ENCODE measurements at regions not wholly inside any gene's neighbourhood (a gene's known extent, or its start where the extent isn't known, plus 50 kb on each side); places are given as distances from the start of the nearest gene placed in this dataset.

DNA sequence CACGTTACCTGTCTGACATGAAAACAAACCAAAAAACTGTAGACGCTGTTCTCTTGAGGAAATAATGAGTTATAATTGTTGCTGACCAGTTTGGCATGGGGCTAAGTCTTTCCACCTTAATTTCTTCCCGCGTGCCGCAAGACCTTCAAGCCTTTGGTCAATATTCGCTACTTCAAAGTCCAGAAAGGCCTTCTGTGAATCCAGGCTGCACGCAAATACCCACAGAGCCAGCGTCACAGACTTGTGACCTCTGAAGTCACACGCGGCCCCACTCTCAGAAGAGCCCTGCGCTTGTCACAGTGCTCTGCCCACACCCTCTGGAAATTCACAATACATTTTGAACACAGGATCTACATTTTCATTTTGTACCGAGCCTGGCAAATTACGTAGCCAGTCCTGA is 275.2 kb downstream of the SHQ1 start:
- no peak overlapping the region for H3K56ac ChIP-seq (ENCODE audit: extremely low read depth, insufficient read depth, low read length)
- H2BK120ac ChIP-seq (ENCODE audit: low read depth, low read length), result no peak overlapping the region
- H3K79me1 ChIP-seq (ENCODE audit: low read depth in 1 of 2, low read length in 2 of 2), result no peaks in the 10 kb centered on the region
- H3K4ac ChIP-seq (ENCODE audit: low read depth, low read length), result no peak overlapping the region
- H2BK5ac ChIP-seq (ENCODE audit: low read depth, low read length, poor library complexity, severe bottlenecking), result no peak overlapping the region
- ChIA-PET CTCF (no interaction called here), POLR2A (ENCODE audit: unreplicated experiment) (no interaction called here)
- H3K18ac ChIP-seq (ENCODE audit: low read depth, low read length), result no peak overlapping the region
- H3K4me3 ChIP-seq (ENCODE audit: insufficient read depth, low read depth, low read length), result no peak overlapping the region
- H3K4me2 ChIP-seq (ENCODE audit: low read depth, low read length), result no peak overlapping the region
- BruUV-seq (replicated peaks), result no TSS peak
- H2AK9ac ChIP-seq (replicated peaks; ENCODE audit: low read depth, low read length, poor library complexity), result no peak overlapping the region
- no peak overlapping the region for H3K27ac ChIP-seq (ENCODE audit: insufficient read depth, low read length)
- no peak overlapping the region for H2AFZ ChIP-seq (replicated peaks; ENCODE audit: low read length, poor library complexity)
- intact Hi-C loops (cut with micrococcal nuclease) (no loop called here), dilution Hi-C loops (cut with HindIII; ENCODE audit: low sequenced_read_pairs, unreplicated experiment) (no loop called here), in situ Hi-C loops (cut with MboI; ENCODE audit: low sequenced_read_pairs) (no loop called here)
- H3K4me1 ChIP-seq (ENCODE audit: control insufficient read depth, insufficient read depth, low read length), result no peaks in the 10 kb centered on the region
- TF ChIP-seq, protein P1, sequence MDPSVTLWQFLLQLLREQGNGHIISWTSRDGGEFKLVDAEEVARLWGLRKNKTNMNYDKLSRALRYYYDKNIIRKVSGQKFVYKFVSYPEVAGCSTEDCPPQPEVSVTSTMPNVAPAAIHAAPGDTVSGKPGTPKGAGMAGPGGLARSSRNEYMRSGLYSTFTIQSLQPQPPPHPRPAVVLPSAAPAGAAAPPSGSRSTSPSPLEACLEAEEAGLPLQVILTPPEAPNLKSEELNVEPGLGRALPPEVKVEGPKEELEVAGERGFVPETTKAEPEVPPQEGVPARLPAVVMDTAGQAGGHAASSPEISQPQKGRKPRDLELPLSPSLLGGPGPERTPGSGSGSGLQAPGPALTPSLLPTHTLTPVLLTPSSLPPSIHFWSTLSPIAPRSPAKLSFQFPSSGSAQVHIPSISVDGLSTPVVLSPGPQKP (IDR thresholded peaks at IDR 0.05; ENCODE audit: borderline replicate concordance, low read depth, low read length), result no peak
- no peak for TF ChIP-seq NFE2L2 (IDR thresholded peaks at IDR 0.05; ENCODE audit: low read depth, low read length)
- TF ChIP-seq, protein P2, sequence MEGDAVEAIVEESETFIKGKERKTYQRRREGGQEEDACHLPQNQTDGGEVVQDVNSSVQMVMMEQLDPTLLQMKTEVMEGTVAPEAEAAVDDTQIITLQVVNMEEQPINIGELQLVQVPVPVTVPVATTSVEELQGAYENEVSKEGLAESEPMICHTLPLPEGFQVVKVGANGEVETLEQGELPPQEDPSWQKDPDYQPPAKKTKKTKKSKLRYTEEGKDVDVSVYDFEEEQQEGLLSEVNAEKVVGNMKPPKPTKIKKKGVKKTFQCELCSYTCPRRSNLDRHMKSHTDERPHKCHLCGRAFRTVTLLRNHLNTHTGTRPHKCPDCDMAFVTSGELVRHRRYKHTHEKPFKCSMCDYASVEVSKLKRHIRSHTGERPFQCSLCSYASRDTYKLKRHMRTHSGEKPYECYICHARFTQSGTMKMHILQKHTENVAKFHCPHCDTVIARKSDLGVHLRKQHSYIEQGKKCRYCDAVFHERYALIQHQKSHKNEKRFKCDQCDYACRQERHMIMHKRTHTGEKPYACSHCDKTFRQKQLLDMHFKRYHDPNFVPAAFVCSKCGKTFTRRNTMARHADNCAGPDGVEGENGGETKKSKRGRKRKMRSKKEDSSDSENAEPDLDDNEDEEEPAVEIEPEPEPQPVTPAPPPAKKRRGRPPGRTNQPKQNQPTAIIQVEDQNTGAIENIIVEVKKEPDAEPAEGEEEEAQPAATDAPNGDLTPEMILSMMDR (conservative IDR thresholded peaks at IDR 0.05; ENCODE audit: low read depth, low read length), result no peak
- TF ChIP-seq CHD1 (IDR thresholded peaks at IDR 0.05; ENCODE audit: low read depth, low read length), result no peak
- no peak for TF ChIP-seq BHLHE40 (IDR thresholded peaks at IDR 0.05; ENCODE audit: low read depth, low read length)
- TF ChIP-seq USF2 (IDR thresholded peaks at IDR 0.05; ENCODE audit: low read depth, low read length), result no peak
- TF ChIP-seq MAFK (IDR thresholded peaks at IDR 0.05; ENCODE audit: low read depth, low read length), result no peak
- TF ChIP-seq MXI1 (IDR thresholded peaks at IDR 0.05; ENCODE audit: borderline replicate concordance, low read depth, low read length), result no peak
- TF ChIP-seq RFX5 (IDR thresholded peaks at IDR 0.05; ENCODE audit: low read depth, low read length), result no peak
- no peak for TF ChIP-seq POLR2A (IDR thresholded peaks at IDR 0.05; ENCODE audit: low read depth, low read length)
- no peak for TF ChIP-seq RAD21 (IDR thresholded peaks at IDR 0.05; ENCODE audit: low read length)
- TF ChIP-seq FOS (IDR thresholded peaks at IDR 0.05; ENCODE audit: low read depth, low read length), result no peak
- TF ChIP-seq SMC3 (IDR thresholded peaks at IDR 0.05; ENCODE audit: low read depth, low read length), result no peak
- ATAC-seq (ENCODE audit: low read depth), result no peak
- no peak overlapping the region for H4K91ac ChIP-seq (ENCODE audit: insufficient read depth, low read depth, low read length)
- H3K9ac ChIP-seq (ENCODE audit: low read depth, low read length), result no peak overlapping the region
- no peak overlapping the region for H2BK20ac ChIP-seq (ENCODE audit: low read depth, low read length)
- no peaks in the 10 kb centered on the region for H3K9me3 ChIP-seq (ENCODE audit: control insufficient read depth, insufficient read depth, low read length)
- DNase-seq, result no peak
- H3K23ac ChIP-seq (ENCODE audit: low read depth, low read length), result no peak overlapping the region
- H4K5ac ChIP-seq (ENCODE audit: low read depth, low read length), result no peak overlapping the region
- no peak overlapping the region for H2BK15ac ChIP-seq (ENCODE audit: low read depth, low read length)
- H3K27me3 ChIP-seq (ENCODE audit: control insufficient read depth, insufficient read depth, low read length), result peaks cover 4% of the 10 kb centered on the region
- 84% methylated on average over 8 of the region's 13 CpGs; no CpG with 5 or more reads in 1 of the 2 experiments for WGBS, 2 experiments (ENCODE audit: extremely low coverage in 2 of 2, insufficient read length in 1 of 2)
- H4K8ac ChIP-seq (ENCODE audit: low read depth in 2 of 2, low read length in 2 of 2), result no peak overlapping the region
- H2AK5ac ChIP-seq (ENCODE audit: low read depth, low read length), result no peak overlapping the region
- H4K20me1 ChIP-seq (ENCODE audit: insufficient read depth, low read length), result no peaks in the 10 kb centered on the region
- H3K14ac ChIP-seq (replicated peaks; ENCODE audit: low read depth, low read length), result no peak overlapping the region
- no peaks in the 10 kb centered on the region for H3K9me1 ChIP-seq (ENCODE audit: insufficient read depth, low read length)
- no peaks in the 10 kb centered on the region for H3K36me3 ChIP-seq (ENCODE audit: control insufficient read depth, insufficient read depth, low read length)

Measured in IMR-90 (cell line).